IMR-90 (cell line): ENCODE measurements at regions not wholly inside any gene's neighbourhood (a gene's known extent, or its start where the extent isn't known, plus 50 kb on each side); places are given as distances from the start of the nearest gene placed in this dataset.

Experiments used
- ATAC-seq: fragments of 200-7000 bp; cut with Tn5 transposase; 2 replicates; pipeline ENCODE4 v1.9.1; 2020; ENCODE audit warnings: low read depth, mild to moderate bottlenecking, moderate library complexity
- BruUV-seq: library from RNA; stranded (reverse); fragments of 400-500 nt; replicated peaks from 2 replicates; lab custom pipeline; 2021; lab: Mats Ljungman, UMichigan
- CTCF ChIA-PET: fragments of 300-600 bp; formaldehyde crosslinking; extraction: SDS; loops from one replicate; lab custom pipeline; 2021; ENCODE audit warnings: antibody characterized with exemption; lab: Yijun Ruan, JAX
- POLR2A ChIA-PET: fragments of 300-600 bp; sonication (Branson Sonifier 250); formaldehyde crosslinking; loops from one replicate; lab custom pipeline; 2022; ENCODE audit warnings: antibody characterized with exemption; ENCODE audit not compliant: unreplicated experiment; lab: Charles Lee
- DNase-seq: peaks from one replicate; pipeline ENCODE4 v3.0.0; 2013
- H2AFZ ChIP-seq: replicated peaks from 2 replicates; pipeline ENCODE3; 2013; ENCODE audit warnings: low read length, mild to moderate bottlenecking; ENCODE audit not compliant: poor library complexity
- H2AK5ac ChIP-seq: 2 replicates; pipeline ENCODE4 v1.6.1; 2013; ENCODE audit warnings: low read depth, low read length, inconsistent platforms
- H2AK9ac ChIP-seq: replicated peaks from 2 replicates; pipeline ENCODE3; 2013; ENCODE audit warnings: mild to moderate bottlenecking, low read depth, low read length, moderate library complexity; ENCODE audit not compliant: poor library complexity
- H2BK120ac ChIP-seq: 2 replicates; pipeline ENCODE4 v1.6.1; 2013; ENCODE audit warnings: low read depth, low read length, inconsistent platforms
- H2BK15ac ChIP-seq: 3 replicates; pipeline ENCODE4 v1.6.1; 2013; ENCODE audit warnings: low read depth, low read length, inconsistent platforms
- H2BK20ac ChIP-seq: 2 replicates; pipeline ENCODE4 v1.6.1; 2013; ENCODE audit warnings: low read depth, mild to moderate bottlenecking, inconsistent platforms, low read length, moderate library complexity
- H2BK5ac ChIP-seq: 2 replicates; pipeline ENCODE4 v1.6.1; 2013; ENCODE audit warnings: mild to moderate bottlenecking, low read depth, low read length, inconsistent platforms; ENCODE audit not compliant: poor library complexity, severe bottlenecking
- H3K14ac ChIP-seq: replicated peaks from 2 replicates; pipeline ENCODE4 v1.6.1; 2013; ENCODE audit warnings: low read depth, low read length, inconsistent platforms
- H3K18ac ChIP-seq: 2 replicates; pipeline ENCODE4 v1.6.1; 2013; ENCODE audit warnings: low read depth, low read length, control low read depth
- H3K23ac ChIP-seq: 2 replicates; pipeline ENCODE4 v1.6.1; 2013; ENCODE audit warnings: low read depth, low read length, inconsistent platforms
- H3K27ac ChIP-seq: 2 replicates; pipeline ENCODE4 v1.5.1; 2013; ENCODE audit warnings: mild to moderate bottlenecking, control low read depth, low read length; ENCODE audit not compliant: insufficient read depth
- H3K27me3 ChIP-seq: 2 replicates; pipeline ENCODE4 v1.6.1; 2013; ENCODE audit warnings: low read length; ENCODE audit not compliant: control insufficient read depth, insufficient read depth
- H3K36me3 ChIP-seq: 2 replicates; pipeline ENCODE4 v1.6.1; 2013; ENCODE audit warnings: low read length, mixed read lengths; ENCODE audit not compliant: control insufficient read depth, insufficient read depth
- H3K4ac ChIP-seq: 2 replicates; pipeline ENCODE4 v1.6.1; 2013; ENCODE audit warnings: low read depth, low read length, inconsistent platforms
- H3K4me1 ChIP-seq: 2 replicates; pipeline ENCODE4 v1.6.1; 2013; ENCODE audit warnings: low read length, mixed read lengths; ENCODE audit not compliant: control insufficient read depth, insufficient read depth
- H3K4me2 ChIP-seq: 2 replicates; pipeline ENCODE4 v1.6.1; 2013; ENCODE audit warnings: low read depth, mild to moderate bottlenecking, control low read depth, low read length, moderate library complexity
- H3K4me3 ChIP-seq: 2 replicates; pipeline ENCODE4 v1.5.1; 2013; ENCODE audit warnings: low read depth, mild to moderate bottlenecking, control low read depth, low read length, moderate library complexity; ENCODE audit not compliant: insufficient read depth
- H3K56ac ChIP-seq: 2 replicates; pipeline ENCODE4 v1.6.1; 2013; ENCODE audit warnings: low read length, inconsistent platforms; ENCODE audit not compliant: insufficient read depth; ENCODE audit errors: extremely low read depth
- H3K79me1 ChIP-seq, 2 experiments: 2 replicates each; pipeline ENCODE4 v1.6.1; 2013; ENCODE audit warnings: low read length in 2 of 2, inconsistent platforms in 1 of 2, low read depth in 1 of 2
- H3K9ac ChIP-seq: 2 replicates; pipeline ENCODE4 v1.6.1; 2013; ENCODE audit warnings: low read depth, low read length, control low read depth
- H3K9me1 ChIP-seq: 2 replicates; pipeline ENCODE4 v1.6.1; 2013; ENCODE audit warnings: low read length, inconsistent platforms; ENCODE audit not compliant: insufficient read depth
- H3K9me3 ChIP-seq: 2 replicates; pipeline ENCODE4 v1.6.1; 2013; ENCODE audit warnings: low read length; ENCODE audit not compliant: control insufficient read depth, insufficient read depth
- H4K20me1 ChIP-seq: 2 replicates; pipeline ENCODE4 v1.6.1; 2013; ENCODE audit warnings: low read length, inconsistent platforms; ENCODE audit not compliant: insufficient read depth
- H4K5ac ChIP-seq: 2 replicates; pipeline ENCODE4 v1.6.1; 2013; ENCODE audit warnings: mild to moderate bottlenecking, low read depth, low read length, control low read depth
- H4K8ac ChIP-seq, 2 experiments: 2 replicates each; pipeline ENCODE4 v1.6.1; 2013; ENCODE audit warnings: low read depth in 2 of 2, low read length in 2 of 2, control low read depth in 1 of 2, inconsistent platforms in 1 of 2
- H4K91ac ChIP-seq: 2 replicates; pipeline ENCODE4 v1.6.1; 2013; ENCODE audit warnings: low read depth, low read length, inconsistent platforms; ENCODE audit not compliant: insufficient read depth
- RAD21 ChIP-seq: IDR thresholded peaks from 2 replicates; pipeline ENCODE4 v1.6.1; 2012; ENCODE audit warnings: low read length, improper control_type of control experiment
- WGBS, 2 experiments: methylation state at CpG; one replicate each; pipeline versions ENCODE4 v1.1.5 to v1.1.7; 2013; ENCODE audit warnings: missing lambda C conversion rate in 2 of 2; ENCODE audit not compliant: insufficient read length in 1 of 2; ENCODE audit errors: extremely low coverage in 2 of 2; 5-methylcytosine and 5-hydroxymethylcytosine counted together
- dilution Hi-C: fragments of 300-500 bp; cut with HindIII; formaldehyde crosslinking; loops from one replicate; pipeline ENCODE4 v1.14.3; 2018; ENCODE audit warnings: low sequenced_read_pairs; ENCODE audit not compliant: unreplicated experiment
- in situ Hi-C: fragments of 300-500 bp; cut with MboI; formaldehyde crosslinking; loops from 3 replicates; pipeline ENCODE4 v1.14.3; 2019; ENCODE audit warnings: low sequenced_read_pairs, inconsistent platforms, mixed read lengths
- intact Hi-C: fragments of 100-400 bp; cut with micrococcal nuclease; formaldehyde crosslinking; loops from 2 replicates; pipeline ENCODE4 v1.10.0; 2022
- TF ChIP-seq, protein P1 (sequence below): fragments of 150-350 bp; IDR thresholded peaks from 2 replicates; pipeline ENCODE4 v1.6.1; 2017; ENCODE audit warnings: mild to moderate bottlenecking, antibody characterized with exemption, low read length, low read depth

DNA sequence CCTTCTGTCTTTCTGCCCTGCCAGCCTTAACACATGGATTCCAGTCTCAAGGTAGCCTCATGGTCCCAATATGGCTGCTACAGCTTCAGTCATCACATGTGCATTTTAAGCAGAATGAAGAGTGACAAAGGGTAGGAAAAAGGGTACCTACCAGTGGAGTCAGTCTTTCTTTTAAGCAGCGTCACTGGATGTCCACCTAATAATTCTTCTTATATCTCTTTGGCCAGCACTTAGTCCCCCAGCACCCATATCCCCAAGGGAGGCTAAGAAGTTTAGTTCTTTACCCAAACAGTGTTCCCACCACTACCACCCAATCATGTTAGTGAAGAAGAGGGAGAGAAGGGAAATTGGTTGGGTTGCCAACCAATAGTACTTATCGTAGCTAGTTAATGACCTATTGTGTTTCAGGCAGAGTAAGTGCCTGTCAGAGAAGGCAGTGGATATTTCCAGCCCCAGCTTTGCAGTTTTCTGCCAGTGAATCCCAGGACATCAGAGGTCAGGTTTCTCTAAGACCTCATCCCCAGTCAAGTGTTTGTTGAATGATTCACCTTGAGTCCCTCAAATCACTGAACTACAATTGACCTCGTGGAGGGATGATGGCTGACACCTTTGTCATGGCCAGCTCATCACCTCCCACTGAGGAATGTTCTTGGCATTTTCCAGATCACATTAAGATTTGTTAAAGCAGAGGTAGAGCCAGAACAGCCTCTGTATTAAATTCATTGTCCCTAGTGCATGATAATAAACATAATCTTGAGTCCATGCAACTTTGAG, 250.9 kb upstream of the CRY1 start:
- no TSS peak for BruUV-seq
- H3K56ac ChIP-seq: no peak overlapping the region
- no peaks in the 10 kb centered on the region; a peak in 1 of 4 replicates for H3K79me1 ChIP-seq
- no peak overlapping the region for H3K27ac ChIP-seq
- dilution Hi-C loops: no loop called here
- in situ Hi-C loops: no loop called here
- no peak overlapping the region for H4K5ac ChIP-seq
- peaks cover 4% of the 10 kb centered on the region; the same call in 1 of the 2 replicates for H3K9me1 ChIP-seq
- no peak overlapping the region for H3K4me3 ChIP-seq
- no peak overlapping the region for H2BK5ac ChIP-seq
- DNase-seq (peak; percentile 81), ATAC-seq (no peak; the same call in none of the 2 replicates)
- H2AK9ac ChIP-seq: no peak overlapping the region
- H2BK20ac ChIP-seq: no peak overlapping the region
- POLR2A ChIA-PET: no interaction called here
- CTCF ChIA-PET: no interaction called here
- H4K20me1 ChIP-seq: no peaks in the 10 kb centered on the region
- no peak overlapping the region for H2AK5ac ChIP-seq
- no peak overlapping the region for H4K91ac ChIP-seq
- WGBS, 2 experiments: no CpG with 5 or more reads among the region's 3 CpGs
- no peak overlapping the region for H2BK120ac ChIP-seq
- TF ChIP-seq RAD21: no peak
- TF ChIP-seq, protein P1, sequence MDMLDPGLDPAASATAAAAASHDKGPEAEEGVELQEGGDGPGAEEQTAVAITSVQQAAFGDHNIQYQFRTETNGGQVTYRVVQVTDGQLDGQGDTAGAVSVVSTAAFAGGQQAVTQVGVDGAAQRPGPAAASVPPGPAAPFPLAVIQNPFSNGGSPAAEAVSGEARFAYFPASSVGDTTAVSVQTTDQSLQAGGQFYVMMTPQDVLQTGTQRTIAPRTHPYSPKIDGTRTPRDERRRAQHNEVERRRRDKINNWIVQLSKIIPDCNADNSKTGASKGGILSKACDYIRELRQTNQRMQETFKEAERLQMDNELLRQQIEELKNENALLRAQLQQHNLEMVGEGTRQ: peak; percentile 44; the same call in 1 of the 2 replicates
- no peak overlapping the region for H2AFZ ChIP-seq
- H3K4me2 ChIP-seq: no peak overlapping the region
- no peak overlapping the region for H3K9ac ChIP-seq
- H2BK15ac ChIP-seq: no peak overlapping the region
- H3K18ac ChIP-seq: no peak overlapping the region
- H3K9me3 ChIP-seq: peaks cover 3% of the 10 kb centered on the region; the same call in 1 of the 2 replicates
- H3K4me1 ChIP-seq: peaks cover 4% of the 10 kb centered on the region
- H3K4ac ChIP-seq: no peak overlapping the region
- H3K36me3 ChIP-seq: no peaks in the 10 kb centered on the region
- H3K27me3 ChIP-seq: no peaks in the 10 kb centered on the region; the same call in 1 of the 2 replicates
- 0 out of 2 replicates have a peak overlapping the region, but pooled peaks have one; percentile 21 for H3K14ac ChIP-seq
- intact Hi-C loops: no loop called here
- H3K23ac ChIP-seq: no peak overlapping the region
- no peak overlapping the region for H4K8ac ChIP-seq
